Right hindlimb (tissue), 1 donor: ENCODE measurements at regions not wholly inside any gene's neighbourhood (a gene's known extent, or its start where the extent isn't known, plus 50 kb on each side); places are given as distances from the start of the nearest gene placed in this dataset.

Experiments used
- DNase-seq: peaks from one replicate; pipeline ENCODE4 v3.0.0-alpha.2; 2018

DNA sequence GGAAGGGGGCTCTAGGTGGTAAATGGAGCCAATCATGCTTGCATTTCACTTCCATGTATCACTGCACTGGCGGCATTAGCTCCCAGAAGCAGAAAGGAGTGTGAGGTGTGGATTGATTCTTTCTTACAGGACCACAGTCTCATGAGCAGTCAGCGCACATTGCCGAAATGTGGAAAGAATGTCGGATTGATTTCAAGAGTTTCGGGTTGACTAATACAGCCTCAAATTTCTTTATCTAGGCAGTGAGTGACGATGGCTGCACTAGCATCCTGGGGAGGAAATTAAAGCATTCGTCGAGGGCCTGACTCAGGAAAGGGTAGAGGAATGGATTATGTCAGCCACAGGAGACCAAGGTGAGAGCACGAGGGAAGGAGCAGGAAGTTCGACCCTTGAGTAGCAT, 222.8 kb upstream of the CDYL start:
- DNase-seq = no peak

GRCh38 chr6:4550227-4550597, 226.0 kb upstream of the CDYL start:
- DNase-seq = no peak

GRCh38 chr6:4549556-4550226, 226.5 kb upstream of the CDYL start:
- DNase-seq = no peak

DNA sequence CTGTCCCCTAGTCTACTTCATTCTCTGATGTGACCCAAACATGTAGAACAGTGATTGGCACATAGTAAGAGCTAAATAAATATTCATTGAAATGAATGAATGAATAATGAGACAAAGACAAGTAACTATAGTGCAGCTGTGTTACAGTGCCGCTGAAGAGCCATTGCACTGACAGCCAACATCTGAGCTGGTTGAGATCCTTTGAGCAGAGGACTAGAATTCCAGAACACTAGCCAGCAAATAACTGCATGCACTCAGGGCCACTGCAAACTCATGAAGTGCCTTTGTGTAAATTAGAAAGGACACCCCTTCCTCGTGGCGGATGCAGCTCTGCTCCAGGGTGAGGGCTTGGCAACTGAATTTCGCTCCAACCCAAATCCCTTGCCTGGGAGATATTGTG, 230.3 kb upstream of the CDYL start:
- DNase-seq = no peak

DNA sequence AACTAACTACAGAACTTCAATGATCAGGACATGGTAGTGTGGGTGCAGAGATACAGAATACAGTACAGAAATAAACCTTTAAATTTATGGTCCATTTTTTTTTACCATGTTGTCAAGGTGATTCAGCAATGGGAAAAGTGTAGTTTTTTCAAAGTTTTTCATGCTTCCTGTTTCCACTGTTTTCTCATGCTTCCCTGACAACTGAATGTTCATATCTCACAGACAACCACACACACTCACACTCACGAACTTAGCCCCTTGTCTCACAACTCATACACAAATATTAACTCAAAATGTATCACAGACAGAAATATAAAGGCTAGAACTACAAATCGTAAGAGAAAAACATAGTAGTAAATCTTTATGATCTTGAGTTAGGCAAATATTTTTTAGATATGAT, 232.6 kb upstream of the CDYL start:
- no peak for DNase-seq

- no peak for DNase-seq
Measured at GRCh38 chr6:4533576-4533975, 242.6 kb upstream of the CDYL start.

GRCh38 chr6:4531406-4531805, 244.8 kb upstream of the CDYL start:
- no peak for DNase-seq

DNA sequence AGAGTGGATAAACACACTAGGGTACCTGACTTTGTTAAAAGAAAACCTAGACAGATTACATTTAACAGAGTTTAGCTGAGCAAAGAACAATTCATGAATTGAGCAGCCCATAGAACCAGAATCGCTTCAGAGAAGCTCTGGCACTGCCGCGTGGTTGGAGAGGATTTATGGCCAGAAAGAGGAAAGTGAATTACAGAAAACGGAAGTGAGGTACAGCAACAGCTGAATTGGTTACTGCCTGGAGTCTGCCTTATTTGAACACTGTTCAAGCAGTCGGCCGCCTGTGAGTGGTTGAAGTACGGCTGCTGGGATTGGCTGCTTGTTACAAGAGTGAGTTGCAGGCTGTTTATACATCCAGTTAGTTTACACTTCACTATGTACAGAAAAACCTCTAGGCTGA, 253.8 kb upstream of the CDYL start:
- no peak for DNase-seq

DNA sequence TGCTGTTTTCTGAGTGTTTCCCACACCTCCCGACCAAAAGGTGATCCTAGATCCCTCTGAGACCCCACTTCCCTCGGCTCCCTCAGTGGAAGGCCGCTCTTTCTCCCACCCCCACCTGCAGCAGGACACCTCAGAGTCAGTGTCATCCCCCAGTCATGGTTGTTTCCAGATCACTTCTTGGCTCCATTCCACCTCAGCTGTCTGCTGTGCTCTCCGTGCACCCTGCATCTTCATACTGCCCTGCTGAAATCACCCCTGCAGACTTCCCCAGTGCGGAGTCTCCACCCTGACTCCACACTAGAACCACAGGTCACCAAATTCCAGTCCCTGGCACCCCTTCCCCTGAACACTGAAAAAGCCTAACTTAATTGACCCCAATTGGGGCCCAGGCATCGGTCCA, 255.1 kb upstream of the CDYL start:
- no peak for DNase-seq

GRCh38 chr6:4518506-4518905, 257.7 kb upstream of the CDYL start:
- DNase-seq = no peak

DNA sequence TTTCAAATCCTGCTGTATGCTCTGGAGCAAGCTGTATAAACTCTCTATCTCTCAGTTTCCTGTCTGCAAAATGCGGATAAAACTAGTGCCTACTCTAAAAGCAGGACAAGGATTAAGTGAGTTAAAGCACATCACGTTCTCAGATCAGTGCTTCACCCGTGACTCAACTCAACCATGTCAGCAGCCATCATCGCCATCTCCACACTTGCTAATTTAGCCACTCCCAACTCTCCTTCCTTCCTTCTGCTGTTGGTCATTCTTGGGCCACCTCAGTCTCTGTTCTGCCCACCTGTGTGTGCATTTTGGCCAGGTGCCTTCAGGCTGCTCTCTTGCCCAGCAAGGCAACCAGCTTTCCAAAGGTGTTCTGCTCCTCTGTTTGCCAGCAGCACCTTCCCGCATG, 260.0 kb upstream of the CDYL start:
- no peak for DNase-seq

DNA sequence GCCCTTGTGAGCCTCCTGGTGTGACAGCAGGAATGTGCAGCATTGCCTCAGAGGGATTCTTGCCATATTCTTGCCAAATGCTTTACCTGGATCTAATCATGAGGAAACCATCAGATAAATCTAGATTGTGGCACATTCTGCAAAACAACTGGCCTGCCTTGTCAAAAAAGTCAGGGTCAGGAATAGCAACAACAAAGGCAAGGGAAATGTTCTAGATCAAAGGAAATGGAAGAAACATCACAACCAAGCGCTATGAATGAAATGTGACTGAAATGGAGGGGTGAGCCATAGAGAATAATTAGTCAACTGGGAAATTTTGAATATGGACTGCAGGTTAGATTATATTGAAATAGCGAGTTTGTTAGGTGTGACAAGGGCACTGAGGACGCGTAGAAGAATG, 262.6 kb upstream of the CDYL start:
- no peak for DNase-seq

- DNase-seq = peak; percentile 78
Measured at GRCh38 chr6:4512051-4512471, 264.1 kb upstream of the CDYL start.

DNA sequence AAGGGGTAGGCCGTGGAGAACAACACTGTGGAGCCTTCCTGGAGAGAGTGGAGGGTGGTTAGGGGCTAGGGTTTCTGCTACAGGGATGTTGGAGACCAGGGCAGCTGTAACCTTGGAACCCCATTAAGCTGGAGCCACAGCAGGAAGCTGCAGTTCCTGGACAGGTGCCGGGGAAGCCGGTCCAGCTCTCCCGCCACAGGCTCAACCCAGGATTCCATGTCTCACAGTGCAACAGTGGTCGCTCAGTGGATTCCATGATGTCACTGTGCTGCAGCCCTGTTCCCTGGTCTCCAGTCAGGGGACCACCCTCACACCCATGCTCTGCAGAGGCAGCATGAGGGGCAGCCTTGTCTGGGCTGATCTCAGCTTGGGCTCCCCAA, 264.6 kb upstream of the CDYL start:
- peak; percentile 69 for DNase-seq

DNA sequence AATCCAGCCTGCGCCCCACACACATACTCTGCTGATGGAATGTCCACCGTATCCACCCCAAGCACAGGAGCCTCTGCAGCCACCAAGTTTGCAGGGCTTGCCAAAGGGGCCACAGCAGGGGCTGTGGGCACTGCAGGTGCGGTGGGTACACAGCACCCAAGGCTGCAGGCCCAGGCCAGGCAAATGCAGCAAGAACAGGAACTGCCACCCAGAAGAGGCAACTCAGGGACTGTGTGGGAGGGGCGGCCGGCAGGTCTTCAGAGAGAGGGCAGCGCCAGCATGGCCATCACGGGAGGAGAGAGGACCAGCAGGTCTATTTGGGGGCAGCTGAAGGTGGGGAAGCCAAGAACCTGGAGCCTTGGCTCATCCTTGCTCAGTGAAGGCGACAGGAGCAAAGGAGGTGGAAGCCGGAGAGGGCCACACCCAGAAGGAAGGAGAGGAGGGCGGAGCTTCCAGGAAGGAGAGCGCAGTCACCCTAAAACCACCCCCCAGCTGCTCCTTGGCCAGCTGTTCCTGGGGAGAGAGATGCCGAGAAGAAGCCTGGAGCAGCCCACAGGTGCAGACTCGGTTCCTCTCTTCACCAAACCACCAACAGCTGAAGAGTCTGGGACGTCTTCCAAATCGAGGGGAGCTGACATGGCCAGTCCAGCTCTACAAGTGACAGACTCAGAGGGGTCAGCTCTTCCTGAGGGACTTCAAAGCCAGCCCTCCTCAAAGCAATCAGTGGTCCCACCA, 265.1 kb upstream of the CDYL start:
- DNase-seq = peak; percentile 77

GRCh38 chr6:4510317-4510716, 265.9 kb upstream of the CDYL start:
- DNase-seq = no peak

DNA sequence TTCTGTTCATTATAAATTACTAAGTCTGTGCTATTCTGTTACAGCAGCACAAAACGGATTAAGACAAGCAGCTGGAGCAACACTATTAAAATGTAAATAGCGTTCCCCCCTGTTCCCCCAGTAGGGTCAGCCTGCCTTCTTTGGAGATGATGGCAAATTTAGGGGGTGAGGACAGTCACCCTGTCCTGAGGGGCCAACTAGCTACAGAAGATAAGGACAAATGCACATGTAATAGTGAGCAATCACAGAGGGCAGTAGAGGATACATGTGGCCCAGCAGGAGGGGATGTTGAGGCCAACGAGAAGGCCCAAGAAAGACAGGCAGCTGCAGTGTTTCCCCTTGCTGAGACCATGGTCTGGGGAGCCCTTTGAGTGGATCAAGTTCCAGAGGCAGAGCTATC, 266.7 kb upstream of the CDYL start:
- DNase-seq = no peak

- no peak for DNase-seq
Measured at GRCh38 chr6:4506792-4507191, 269.4 kb upstream of the CDYL start.

- peak; percentile 56 for DNase-seq
Measured at GRCh38 chr6:4506223-4506622, 270.0 kb upstream of the CDYL start.

DNA sequence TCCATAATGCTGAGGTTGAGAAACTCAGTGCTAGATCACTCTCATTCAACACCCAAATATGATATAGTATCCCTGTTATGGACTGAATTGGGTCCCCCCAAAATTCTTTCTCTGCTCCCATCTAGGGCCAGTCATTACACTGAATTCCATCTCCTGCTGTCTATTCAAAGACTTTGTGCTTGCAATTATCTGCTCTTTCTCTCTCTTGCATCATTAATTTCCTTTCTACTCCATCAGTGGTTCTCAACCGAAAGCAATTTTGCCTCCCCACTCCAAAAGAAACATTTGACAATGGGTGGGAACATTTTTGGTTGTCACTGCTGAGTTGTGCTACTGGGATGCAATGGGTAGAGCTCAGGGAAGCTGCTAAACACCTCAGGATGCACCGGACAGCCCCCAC, 271.5 kb upstream of the CDYL start:
- no peak for DNase-seq

DNA sequence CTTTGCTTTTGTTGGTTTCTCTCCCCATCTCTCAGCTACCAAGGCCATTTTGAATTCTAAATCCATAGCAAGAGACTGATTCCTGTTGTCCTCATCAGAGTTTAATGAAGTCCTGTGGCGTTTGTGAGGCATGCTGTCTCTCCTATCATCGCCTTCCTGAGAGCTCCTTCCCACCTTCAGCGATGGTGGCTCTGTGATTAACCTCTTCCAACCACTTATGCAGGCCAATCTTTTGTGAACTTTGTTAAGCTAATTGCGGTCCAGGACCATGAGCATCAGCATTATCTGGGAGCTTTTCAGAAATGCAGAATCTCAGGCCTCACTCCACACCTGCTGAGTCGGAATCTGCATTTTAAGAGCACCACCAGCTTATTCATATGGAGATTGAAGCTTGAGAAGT, 272.5 kb upstream of the CDYL start:
- DNase-seq = no peak

DNA sequence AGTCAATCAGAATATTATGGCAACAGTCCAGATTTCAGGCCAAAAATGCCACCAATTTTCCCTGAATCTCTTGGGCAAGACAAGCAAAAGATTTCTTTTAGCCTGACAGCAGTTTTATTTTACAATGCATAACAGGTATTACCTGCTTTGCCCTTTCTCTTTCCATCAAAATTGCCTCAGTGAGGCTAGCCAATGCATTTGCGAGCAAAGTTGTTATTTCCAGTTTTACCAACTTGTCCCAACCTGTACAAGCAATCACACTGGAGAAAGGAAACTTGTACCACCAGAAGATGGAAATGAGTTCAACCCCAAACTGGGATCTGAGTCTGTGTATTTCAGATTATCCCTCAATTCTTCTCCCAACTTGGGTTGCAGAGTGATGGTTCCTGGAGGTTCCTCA, 279.9 kb upstream of the CDYL start:
- DNase-seq = no peak

GRCh38 chr6:4491501-4492260, 284.5 kb upstream of the CDYL start:
- DNase-seq = no peak

- DNase-seq = no peak
Measured at GRCh38 chr6:4489538-4489937, 286.7 kb upstream of the CDYL start.
